Parathyroid adenoma (tissue), 2 donors: ENCODE measurements at regions not wholly inside any gene's neighbourhood (a gene's known extent, or its start where the extent isn't known, plus 50 kb on each side); places are given as distances from the start of the nearest gene placed in this dataset.

Experiments used
- H2AFZ ChIP-seq: fragments of 300-600 bp; sonication (generic); one replicate; pipeline ENCODE4 v1.7.0; 2017; ENCODE audit warnings: antibody characterized with exemption, mild to moderate bottlenecking
- H3K27ac ChIP-seq: fragments of 300-600 bp; sonication (generic); one replicate; pipeline ENCODE4 v1.7.0; 2017
- H3K27me3 ChIP-seq: fragments of 300-600 bp; sonication (generic); one replicate; pipeline ENCODE4 v1.7.0; 2017; ENCODE audit warnings: low read length; ENCODE audit not compliant: control insufficient read depth, insufficient read depth
- H3K36me3 ChIP-seq: fragments of 300-600 bp; sonication (generic); one replicate; pipeline ENCODE4 v1.7.0; 2017; ENCODE audit warnings: low read length; ENCODE audit not compliant: control insufficient read depth, insufficient read depth
- H3K4me1 ChIP-seq: fragments of 300-600 bp; sonication (generic); one replicate; pipeline ENCODE4 v1.7.0; 2017; ENCODE audit warnings: control low read depth
- H3K4me2 ChIP-seq: fragments of 300-600 bp; sonication (generic); one replicate; pipeline ENCODE4 v1.7.0; 2017; ENCODE audit warnings: low read length
- H3K4me3 ChIP-seq: fragments of 300-600 bp; sonication (generic); one replicate; pipeline ENCODE4 v1.7.0; 2017; ENCODE audit warnings: low read depth, low read length
- H3K79me2 ChIP-seq: fragments of 300-600 bp; sonication (generic); one replicate; pipeline ENCODE4 v1.7.0; 2017; ENCODE audit warnings: control low read depth
- H3K9ac ChIP-seq: fragments of 300-600 bp; sonication (generic); one replicate; pipeline ENCODE4 v1.7.0; 2017; ENCODE audit warnings: mild to moderate bottlenecking
- H3K9me3 ChIP-seq: fragments of 300-600 bp; sonication (generic); one replicate; pipeline ENCODE4 v1.7.0; 2017; ENCODE audit warnings: low read length; ENCODE audit not compliant: control insufficient read depth
- CTCF ChIP-seq: fragments of 300-600 bp; sonication (generic); IDR thresholded peaks from one replicate; pipeline ENCODE4 v1.7.0; 2017; ENCODE audit warnings: antibody characterized with exemption, mild to moderate bottlenecking
- donor health status: primary hyperparathyroidism.

GRCh38 chr5:143464723-143465490 lies 61.4 kb upstream of the NR3C1 start:
- Histone ChIP-seq H3K9me3 (no peaks in the 10 kb centered on the region), H3K4me1 (no peaks in the 10 kb centered on the region), H2AFZ (no peak overlapping the region), H3K36me3 (no peaks in the 10 kb centered on the region), H3K79me2 (no peaks in the 10 kb centered on the region), H3K27ac (no peak overlapping the region), H3K27me3 (no peaks in the 10 kb centered on the region), H3K4me3 (no peak overlapping the region), H3K4me2 (no peak overlapping the region), H3K9ac (no peak overlapping the region)
- no peak for TF ChIP-seq CTCF

GRCh38 chr5:143462431-143462830 lies 58.9 kb upstream of the NR3C1 start:
- no peak for TF ChIP-seq CTCF
- Histone ChIP-seq H3K27me3 (no peaks in the 10 kb centered on the region), H3K4me1 (no peaks in the 10 kb centered on the region), H3K27ac (no peak overlapping the region), H3K4me2 (no peak overlapping the region), H2AFZ (no peak overlapping the region), H3K4me3 (no peak overlapping the region), H3K9ac (no peak overlapping the region), H3K9me3 (no peaks in the 10 kb centered on the region), H3K36me3 (no peaks in the 10 kb centered on the region), H3K79me2 (no peaks in the 10 kb centered on the region)

GRCh38 chr5:143459433-143459832 lies 55.9 kb upstream of the NR3C1 start:
- Histone ChIP-seq H2AFZ (no peak overlapping the region), H3K27ac (no peak overlapping the region), H3K9me3 (no peaks in the 10 kb centered on the region), H3K27me3 (no peaks in the 10 kb centered on the region), H3K4me3 (no peak overlapping the region), H3K4me2 (no peak overlapping the region), H3K9ac (no peak overlapping the region), H3K79me2 (no peaks in the 10 kb centered on the region), H3K36me3 (no peaks in the 10 kb centered on the region), H3K4me1 (no peaks in the 10 kb centered on the region)
- TF ChIP-seq CTCF: no peak

GRCh38 chr5:143456952-143457547 lies 53.6 kb upstream of the NR3C1 start:
- Histone ChIP-seq H3K79me2 (no peaks in the 10 kb centered on the region), H3K4me3 (no peak overlapping the region), H3K4me1 (no peaks in the 10 kb centered on the region), H2AFZ (peak overlapping the region; percentile 8), H3K4me2 (no peak overlapping the region), H3K9me3 (no peaks in the 10 kb centered on the region), H3K9ac (no peak overlapping the region), H3K36me3 (no peaks in the 10 kb centered on the region), H3K27me3 (no peaks in the 10 kb centered on the region), H3K27ac (no peak overlapping the region)
- no peak for TF ChIP-seq CTCF
